ENCODE measurements at regions not wholly inside any gene's neighbourhood (a gene's known extent, or its start where the extent isn't known, plus 50 kb on each side); places are given as distances from the start of the nearest gene placed in this dataset.

GRCh38 chr7:155371884-155372781 is 74.5 kb downstream of the INSIG1 start:
- no peak for TF ChIP-seq MYC (IDR thresholded peaks at IDR 0.05; ENCODE audit: low read depth, low read length)
- peak; percentile 75 for TF ChIP-seq CTCF (IDR thresholded peaks at IDR 0.05; ENCODE audit: low read depth, low read length)
- TF ChIP-seq POLR2A (IDR thresholded peaks at IDR 0.05; ENCODE audit: extremely low read depth, insufficient read length): no peak

All from NB4 (cell line).